ENCODE measurements at regions not wholly inside any gene's neighbourhood (a gene's known extent, or its start where the extent isn't known, plus 50 kb on each side); places are given as distances from the start of the nearest gene placed in this dataset.

DNA sequence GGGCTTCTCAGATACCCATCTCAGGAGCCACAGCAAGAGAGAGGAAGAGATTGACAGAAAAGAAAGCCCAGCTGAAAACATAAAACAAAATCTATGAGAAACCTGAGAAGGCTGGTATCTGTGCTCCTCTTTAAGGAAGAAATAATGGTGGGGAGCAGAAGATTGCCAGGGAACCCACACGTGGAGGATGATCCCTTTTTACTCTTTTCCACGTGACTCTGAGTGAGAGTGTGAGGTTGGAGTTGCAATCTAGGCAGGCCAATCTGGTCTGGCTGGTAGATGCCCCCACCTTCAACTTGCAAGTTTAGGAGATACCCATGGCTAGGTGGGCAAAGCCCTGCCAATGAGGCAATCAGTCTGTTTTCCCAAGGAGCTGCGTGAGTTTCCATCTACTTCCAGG lies 202.3 kb downstream of the TENT4A start:
- H3K9me3 Mint-ChIP-seq = peaks cover 8 to 26% of the 10 kb centered on the region in 2 donors
- no peaks in the 10 kb centered on the region for H3K4me1 Mint-ChIP-seq
- no peak overlapping the region for H3K4me3 Mint-ChIP-seq

DNA sequence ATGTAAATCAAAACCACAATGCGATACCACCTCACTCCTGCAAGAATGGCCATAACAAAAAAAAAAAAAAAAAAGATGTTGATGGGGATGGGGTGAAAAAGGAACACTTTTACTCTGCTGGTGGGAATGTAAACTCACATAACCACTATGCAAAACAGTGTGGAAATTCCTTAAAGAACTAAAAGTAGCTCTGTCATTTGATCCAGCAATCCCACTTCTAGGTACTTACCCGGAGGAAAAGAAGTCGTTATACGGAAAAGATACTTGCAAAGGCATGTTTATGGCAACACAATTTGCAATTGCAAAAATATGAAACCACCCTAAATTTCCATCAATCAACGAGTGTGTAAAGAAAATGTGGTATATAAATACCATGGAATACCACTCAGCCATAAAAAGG lies 205.0 kb downstream of the TENT4A start:
- no peak overlapping the region for H3K4me3 Mint-ChIP-seq
- no peak for ATAC-seq

More for the DNA sequence above, 202.3 kb downstream of the TENT4A start:
- H3K27ac Mint-ChIP-seq = no peak overlapping the region
- ATAC-seq (no peak), DNase-seq (no peak)
- H3K27me3 Mint-ChIP-seq = peaks cover 36% of the 10 kb centered on the region

DNA sequence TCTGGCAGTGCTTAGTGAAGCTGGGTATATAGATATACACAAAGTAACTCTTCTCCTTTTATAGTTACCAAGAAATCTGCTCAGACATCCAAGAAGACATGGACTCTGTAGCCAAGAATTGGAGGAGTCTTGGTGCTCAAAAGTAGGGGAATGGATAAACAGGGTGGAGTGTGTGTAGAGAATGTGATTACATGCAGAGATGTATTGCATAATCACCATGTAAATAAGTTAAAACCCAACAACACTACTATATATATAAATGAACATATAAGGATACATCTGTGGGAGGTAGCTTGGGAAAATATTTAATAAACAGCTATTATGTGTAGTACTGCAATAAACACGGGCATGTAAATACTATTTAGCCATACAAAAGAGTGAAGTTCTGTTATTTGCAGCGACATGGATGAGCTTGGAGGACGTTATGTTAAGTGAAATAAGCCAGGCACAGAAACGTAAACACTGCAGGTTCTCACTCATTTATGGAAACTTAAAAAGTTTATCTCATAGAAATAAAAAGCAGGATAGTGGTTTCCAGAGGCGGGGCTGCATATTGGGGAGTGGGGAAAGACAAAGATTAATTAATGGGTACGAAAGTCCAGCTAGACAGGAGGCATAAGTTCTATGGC lies 207.5 kb downstream of the TENT4A start:
- ATAC-seq = no peak
- DNase-seq = no peak
- no peak overlapping the region for H3K4me3 Mint-ChIP-seq
- H3K4me1 Mint-ChIP-seq = no peaks in the 10 kb centered on the region
- peaks cover 8 to 27% of the 10 kb centered on the region in 2 donors for H3K9me3 Mint-ChIP-seq
- H3K27ac Mint-ChIP-seq = no peak overlapping the region
- peaks cover 5% of the 10 kb centered on the region for H3K27me3 Mint-ChIP-seq

More for the DNA sequence above, 205.0 kb downstream of the TENT4A start:
- Mint-ChIP-seq H3K4me1 (no peaks in the 10 kb centered on the region), H3K27me3 (peaks cover 21% of the 10 kb centered on the region), H3K27ac (no peak overlapping the region), H3K9me3 (peaks cover 8 to 34% of the 10 kb centered on the region in 2 donors)
- DNase-seq = no peak

DNA sequence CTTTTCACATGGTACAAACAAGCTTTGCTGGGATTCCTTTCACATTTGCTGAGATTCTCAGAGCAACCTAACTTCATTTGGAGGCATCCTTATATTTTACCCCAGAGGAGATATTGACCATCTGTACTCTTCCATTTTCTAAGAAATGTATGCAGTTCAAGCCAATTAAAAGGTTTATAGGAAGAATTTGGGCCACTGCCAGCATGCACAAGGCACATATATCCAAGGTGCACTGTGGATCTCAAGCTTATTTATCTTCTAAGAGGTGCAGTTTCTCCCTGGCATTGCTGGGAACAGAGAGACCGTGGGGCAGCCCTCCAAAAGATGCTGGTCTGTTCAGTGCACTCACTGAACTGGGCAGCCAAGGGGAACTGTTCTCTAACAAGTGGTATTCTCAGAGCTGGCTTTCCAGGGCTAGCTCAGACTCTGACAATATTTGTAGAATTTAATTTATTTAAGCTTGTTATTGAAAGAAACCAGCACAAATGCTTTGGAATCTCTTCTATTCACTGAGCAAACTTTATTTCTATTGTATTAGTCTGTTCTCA lies 213.3 kb downstream of the TENT4A start:
- ATAC-seq = no peak
- no peak overlapping the region for H3K4me3 Mint-ChIP-seq
- DNase-seq = no peak
- no peaks in the 10 kb centered on the region for H3K4me1 Mint-ChIP-seq
- no peak overlapping the region for H3K27ac Mint-ChIP-seq
- H3K9me3 Mint-ChIP-seq = peaks cover 0 to 27% of the 10 kb centered on the region in 2 donors
- peaks cover 12% of the 10 kb centered on the region for H3K27me3 Mint-ChIP-seq

DNA sequence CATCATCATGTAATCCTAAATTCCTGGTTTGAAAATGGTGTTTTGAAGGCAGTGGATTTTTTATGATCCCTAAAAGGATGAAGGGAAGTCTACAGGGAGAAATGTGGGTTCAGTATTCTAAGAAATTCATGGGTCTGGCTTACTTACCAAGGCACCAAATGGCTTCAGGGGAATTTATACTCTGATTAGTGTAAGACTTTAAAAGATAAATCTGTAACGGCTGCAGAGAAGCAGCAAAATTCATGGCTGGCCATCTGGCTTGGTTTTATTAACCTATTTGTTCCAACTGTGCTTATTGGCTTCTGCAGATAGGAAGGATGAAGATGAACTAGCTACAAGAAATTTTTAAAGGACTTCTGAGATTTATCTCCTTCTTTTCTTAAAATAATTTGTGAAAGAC lies 222.8 kb downstream of the TENT4A start:
- DNase-seq (no peak), ATAC-seq (no peak)
- Mint-ChIP-seq H3K27me3 (peaks cover 47% of the 10 kb centered on the region), H3K4me3 (no peak overlapping the region), H3K27ac (no peak overlapping the region), H3K9me3 (peaks cover 0 to 8% of the 10 kb centered on the region in 2 donors), H3K4me1 (no peaks in the 10 kb centered on the region)

DNA sequence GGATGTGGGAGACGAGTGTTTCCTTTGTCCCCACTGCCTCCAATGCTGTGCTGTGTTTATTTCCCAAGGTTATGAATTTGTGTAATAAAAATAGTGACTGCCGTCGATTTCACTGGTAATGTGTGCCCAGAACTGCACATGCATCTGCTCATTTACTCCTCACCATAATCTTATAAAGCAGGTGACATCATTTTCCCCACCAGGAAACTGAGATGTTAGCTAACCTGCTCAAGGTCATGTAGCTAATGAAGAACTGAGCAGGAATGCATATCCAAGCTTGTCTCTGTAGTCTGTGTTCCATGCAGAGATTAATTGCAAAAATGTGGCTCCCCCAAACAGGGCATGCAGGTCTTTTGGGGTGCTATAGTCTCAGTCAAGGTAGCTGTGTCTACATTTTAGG lies 224.4 kb downstream of the TENT4A start:
- DNase-seq (no peak), ATAC-seq (no peak)
- Mint-ChIP-seq H3K4me1 (no peaks in the 10 kb centered on the region), H3K27me3 (peaks cover 36% of the 10 kb centered on the region), H3K9me3 (no peaks in the 10 kb centered on the region), H3K4me3 (no peak overlapping the region), H3K27ac (no peak overlapping the region)

DNA sequence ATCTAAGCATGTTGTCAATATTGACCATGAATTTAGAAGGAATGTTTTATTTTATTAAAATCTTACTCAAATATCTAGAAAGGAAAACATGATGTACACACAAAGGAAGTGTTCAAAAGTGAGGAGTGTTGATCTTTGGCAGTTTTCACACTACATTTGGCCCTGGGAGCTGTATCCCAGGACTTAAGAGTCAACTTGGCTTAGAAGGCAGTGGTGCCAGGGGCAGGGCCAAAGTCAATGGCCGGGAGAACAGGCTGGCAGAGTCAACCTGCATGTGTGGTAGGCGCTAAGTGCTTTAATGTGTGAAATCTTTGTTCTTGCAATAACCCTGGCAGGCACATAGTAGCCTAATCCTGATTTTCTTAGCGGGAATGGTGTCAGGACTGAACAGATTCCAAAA lies 228.4 kb downstream of the TENT4A start:
- Mint-ChIP-seq H3K4me3 (no peak overlapping the region), H3K4me1 (no peaks in the 10 kb centered on the region), H3K9me3 (no peaks in the 10 kb centered on the region), H3K27ac (no peak overlapping the region), H3K27me3 (peaks cover 21% of the 10 kb centered on the region)
- ATAC-seq = no peak
- no peak for DNase-seq

DNA sequence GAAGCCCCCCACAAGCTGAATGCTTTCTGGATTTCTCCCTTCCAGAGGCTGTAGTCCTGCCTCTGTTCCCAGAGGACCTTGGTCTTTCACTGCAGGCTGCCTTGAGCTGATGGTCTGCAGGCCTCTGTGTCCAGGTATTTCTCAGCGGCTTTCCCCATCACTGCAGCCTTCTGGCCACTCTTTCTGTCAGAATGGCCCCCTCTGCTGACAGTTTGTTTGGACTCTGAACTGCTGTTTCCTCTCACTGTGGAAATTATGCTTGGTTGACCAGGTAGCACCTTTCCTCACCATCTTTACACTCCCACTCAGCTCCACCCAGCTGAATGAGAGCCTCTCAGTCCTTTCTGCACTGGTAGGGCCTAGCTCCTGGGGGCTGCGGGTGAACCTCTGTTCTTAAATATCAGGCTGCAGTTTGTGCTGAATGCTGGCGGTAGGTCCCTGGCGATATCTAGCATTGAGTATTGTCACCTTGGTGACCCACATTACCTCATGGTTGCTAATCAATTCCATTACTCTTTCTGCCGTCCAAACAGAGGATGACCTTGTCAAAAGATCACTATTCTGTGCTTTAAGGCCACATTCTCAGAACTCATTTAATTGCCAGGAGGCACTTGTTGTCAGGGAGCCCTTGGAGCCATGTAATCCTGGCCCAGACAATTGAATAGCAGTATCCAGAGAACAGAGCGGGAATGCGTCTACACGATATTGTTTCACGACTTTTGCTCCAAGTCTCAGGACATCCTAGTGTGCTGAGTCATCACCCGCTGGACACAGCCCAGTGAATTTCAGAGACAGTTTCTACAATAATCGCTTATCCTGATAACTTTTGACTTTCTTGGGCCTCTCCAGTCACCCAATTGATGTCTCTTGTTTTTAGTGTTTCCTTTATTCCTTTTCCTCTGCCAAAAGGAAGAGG lies 230.2 kb downstream of the TENT4A start:
- Mint-ChIP-seq H3K4me3 (no peak overlapping the region), H3K9me3 (no peaks in the 10 kb centered on the region), H3K4me1 (no peaks in the 10 kb centered on the region), H3K27me3 (peaks cover 4% of the 10 kb centered on the region), H3K27ac (no peak overlapping the region)
- DNase-seq (no peak), ATAC-seq (no peak)

DNA sequence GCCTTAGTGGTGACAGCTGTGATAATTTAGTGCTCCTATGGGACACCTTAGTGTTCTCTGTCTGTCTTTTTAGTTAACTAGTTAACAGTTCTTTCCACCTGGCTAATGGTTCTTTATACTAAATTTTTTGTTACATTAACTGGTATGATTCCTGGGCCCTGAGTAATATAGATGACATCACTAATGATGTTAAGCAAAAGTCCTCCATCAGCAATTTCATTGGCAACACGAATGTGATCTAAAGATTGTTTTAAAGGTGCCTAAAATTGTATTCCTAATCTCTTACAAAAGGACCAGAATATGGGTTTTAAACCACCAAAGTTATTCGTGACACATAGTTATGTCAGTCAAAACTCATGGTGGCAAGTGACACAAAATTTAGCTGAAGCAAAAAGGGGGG lies 235.3 kb downstream of the TENT4A start:
- Mint-ChIP-seq H3K4me1 (no peaks in the 10 kb centered on the region), H3K4me3 (no peak overlapping the region), H3K27me3 (peaks cover 4% of the 10 kb centered on the region), H3K27ac (no peak overlapping the region), H3K9me3 (no peaks in the 10 kb centered on the region)
- ATAC-seq = no peak
- DNase-seq = no peak

DNA sequence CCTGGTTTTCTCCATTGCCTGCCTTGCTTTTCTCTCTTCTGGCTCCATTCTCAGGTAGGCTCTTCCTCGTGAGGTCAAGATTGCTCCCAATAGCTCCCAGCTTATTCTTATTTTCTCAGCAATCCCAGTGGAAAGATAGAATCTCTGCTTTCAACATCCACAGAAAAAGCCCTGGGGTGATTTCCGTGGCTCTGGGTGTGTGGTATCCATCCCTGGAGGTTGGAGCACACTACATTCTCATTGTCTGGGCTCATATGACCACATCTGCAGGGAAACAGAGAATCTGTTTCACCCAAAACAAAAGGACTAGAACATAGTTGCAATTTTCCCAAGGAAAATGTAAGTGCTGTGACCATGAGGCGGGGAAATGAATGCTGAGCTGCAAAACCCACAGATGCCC lies 236.0 kb downstream of the TENT4A start:
- DNase-seq (no peak), ATAC-seq (no peak)
- H3K4me3 Mint-ChIP-seq = no peak overlapping the region
- no peaks in the 10 kb centered on the region for H3K4me1 Mint-ChIP-seq
- no peaks in the 10 kb centered on the region for H3K9me3 Mint-ChIP-seq
- peaks cover 10% of the 10 kb centered on the region for H3K27me3 Mint-ChIP-seq
- H3K27ac Mint-ChIP-seq = peak overlapping the region in 1 of 2 donors; percentile 50

DNA sequence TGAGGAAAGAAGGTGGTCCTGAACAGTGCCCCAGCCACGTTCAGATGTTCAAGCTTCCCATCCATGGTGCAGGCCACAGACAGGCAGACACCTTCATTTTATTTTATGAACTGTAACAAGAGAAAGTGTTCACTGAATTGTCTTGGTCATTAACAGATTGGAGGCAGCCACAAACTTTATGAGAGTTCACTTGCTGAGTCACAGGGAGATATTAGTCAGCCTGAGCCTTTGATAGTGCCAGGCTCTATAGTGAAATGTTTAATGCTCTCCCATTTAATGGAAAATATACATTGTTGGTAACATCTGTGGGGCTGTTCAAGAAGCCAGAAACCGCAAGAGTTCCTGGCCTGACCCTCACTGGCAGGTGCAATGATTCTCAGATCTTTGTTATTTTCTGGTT lies 237.0 kb downstream of the TENT4A start:
- Mint-ChIP-seq H3K27ac (peak overlapping the region in 1 of 2 donors; percentile 42), H3K4me3 (no peak overlapping the region), H3K27me3 (peaks cover 18% of the 10 kb centered on the region), H3K9me3 (no peaks in the 10 kb centered on the region), H3K4me1 (no peaks in the 10 kb centered on the region)
- ATAC-seq = no peak
- DNase-seq = no peak

DNA sequence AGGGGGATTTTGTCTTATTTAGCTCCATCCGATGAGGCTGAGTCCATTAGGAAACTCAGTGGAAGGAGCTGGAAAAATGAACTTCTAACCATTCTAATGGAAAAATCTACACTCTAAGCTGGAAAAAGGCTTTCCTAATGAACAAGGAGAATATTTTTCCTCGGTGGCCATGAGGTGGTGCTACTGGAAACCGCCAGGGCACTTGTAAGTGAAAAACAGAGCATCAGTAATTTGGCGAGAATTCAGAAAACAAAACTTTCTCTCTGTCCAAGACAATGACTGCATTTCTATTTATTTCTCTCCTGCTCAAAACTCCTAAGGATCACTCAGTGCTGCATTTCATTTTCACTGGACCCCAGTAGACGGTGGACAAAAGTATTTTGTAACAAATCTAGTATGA lies 237.6 kb downstream of the TENT4A start:
- H3K4me3 Mint-ChIP-seq = no peak overlapping the region
- H3K27ac Mint-ChIP-seq = no peak overlapping the region
- ATAC-seq (no peak), DNase-seq (no peak)
- no peaks in the 10 kb centered on the region for H3K9me3 Mint-ChIP-seq
- no peaks in the 10 kb centered on the region for H3K4me1 Mint-ChIP-seq
- H3K27me3 Mint-ChIP-seq = peaks cover 18% of the 10 kb centered on the region

DNA sequence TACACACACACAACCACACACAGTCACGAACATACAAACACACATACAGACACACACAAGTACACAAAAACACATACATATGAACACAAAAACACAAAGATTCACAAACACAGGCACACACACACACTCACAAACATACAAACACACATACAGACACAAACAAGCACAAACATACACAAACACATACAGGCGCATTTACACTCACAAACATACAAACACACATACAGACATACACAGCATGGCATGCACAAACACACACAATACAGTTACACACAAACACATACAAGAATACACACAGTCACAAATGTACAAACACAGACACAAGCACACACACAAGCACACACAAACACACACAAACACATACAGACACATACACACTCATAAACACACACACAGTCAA lies 247.9 kb downstream of the TENT4A start:
- no peaks in the 10 kb centered on the region for H3K27me3 Mint-ChIP-seq
- DNase-seq (no peak), ATAC-seq (no peak)
- H3K9me3 Mint-ChIP-seq = peaks cover 0 to 4% of the 10 kb centered on the region in 2 donors
- no peaks in the 10 kb centered on the region for H3K4me1 Mint-ChIP-seq
- H3K27ac Mint-ChIP-seq = no peak overlapping the region
- H3K4me3 Mint-ChIP-seq = no peak overlapping the region

DNA sequence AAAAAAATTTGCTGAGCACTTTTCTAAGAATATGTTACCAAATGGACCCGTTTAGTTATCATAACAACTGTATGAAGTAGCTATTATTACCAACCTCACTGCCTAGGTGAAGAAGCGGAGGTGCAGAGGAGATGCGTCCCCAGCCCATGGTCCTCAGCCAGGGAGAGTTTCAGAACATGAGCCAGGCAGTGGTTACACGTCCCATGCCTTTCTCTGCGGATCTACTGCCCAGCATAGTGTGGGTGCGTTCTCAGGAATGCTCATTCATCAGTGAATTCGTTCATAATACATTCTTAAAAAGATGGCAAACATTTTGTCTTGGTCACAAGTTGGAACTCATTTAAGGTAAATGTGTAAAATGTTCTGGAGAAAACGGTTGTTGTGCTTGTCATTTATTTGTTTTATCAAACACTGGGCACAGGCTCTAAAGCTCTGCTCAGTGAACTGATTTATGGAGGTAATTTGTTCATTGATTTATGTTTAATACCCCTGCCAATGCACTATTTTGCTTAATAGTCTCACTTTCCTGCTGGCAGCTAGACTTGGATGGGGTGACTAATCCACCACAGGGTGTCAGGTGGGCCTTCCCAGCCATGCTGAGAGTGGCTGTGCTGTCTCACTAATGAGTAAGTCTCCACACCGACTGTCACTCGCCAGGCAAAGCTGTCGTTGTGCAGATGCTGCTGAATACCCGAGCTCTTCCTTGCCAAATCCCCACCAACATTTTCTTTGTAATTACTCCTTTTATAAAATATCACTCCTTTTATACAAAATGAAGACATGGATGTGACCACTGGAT lies 248.8 kb downstream of the TENT4A start:
- DNase-seq = no peak
- no peaks in the 10 kb centered on the region for H3K27me3 Mint-ChIP-seq
- no peak overlapping the region for H3K27ac Mint-ChIP-seq
- no peaks in the 10 kb centered on the region for H3K4me1 Mint-ChIP-seq
- H3K9me3 Mint-ChIP-seq = peaks cover 0 to 4% of the 10 kb centered on the region in 2 donors
- H3K4me3 Mint-ChIP-seq = no peak overlapping the region
- ATAC-seq = no peak

DNA sequence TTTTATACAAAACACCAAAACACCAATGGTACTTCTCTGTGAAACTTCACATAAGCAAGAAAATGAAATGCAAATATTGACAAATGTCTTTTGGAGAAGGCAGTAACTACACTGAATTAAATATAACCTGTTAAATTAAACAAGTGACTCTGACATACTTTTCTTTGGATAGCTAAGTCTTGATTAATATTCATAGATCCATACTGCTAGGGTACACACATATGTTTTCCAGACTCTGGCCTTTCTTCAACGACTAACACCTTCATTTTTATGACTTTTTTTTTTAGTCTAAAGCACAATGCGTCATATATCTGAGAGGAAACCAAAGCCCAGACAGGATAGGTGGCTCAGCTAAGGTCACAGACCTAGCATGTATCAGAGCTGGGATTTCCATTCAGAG lies 263.7 kb downstream of the TENT4A start:
- DNase-seq (no peak), ATAC-seq (no peak)
- H3K27me3 Mint-ChIP-seq = no peaks in the 10 kb centered on the region
- H3K4me1 Mint-ChIP-seq = no peaks in the 10 kb centered on the region
- peaks cover 0 to 4% of the 10 kb centered on the region in 2 donors for H3K9me3 Mint-ChIP-seq
- no peak overlapping the region for H3K27ac Mint-ChIP-seq
- no peak overlapping the region for H3K4me3 Mint-ChIP-seq
